IPS-NIHi11 (cell line): ENCODE measurements at regions not wholly inside any gene's neighbourhood (a gene's known extent, or its start where the extent isn't known, plus 50 kb on each side); places are given as distances from the start of the nearest gene placed in this dataset.
"Not testable (repeated sequence)": the region's sequence is repeated elsewhere in the genome, so short reads cannot be mapped to it uniquely, and the experiment has no call there.

Experiments used
- DNase-seq: peaks from one replicate; pipeline ENCODE4 v3.0.0; 2012; ENCODE audit warnings: mixed read lengths, low spot score

DNA sequence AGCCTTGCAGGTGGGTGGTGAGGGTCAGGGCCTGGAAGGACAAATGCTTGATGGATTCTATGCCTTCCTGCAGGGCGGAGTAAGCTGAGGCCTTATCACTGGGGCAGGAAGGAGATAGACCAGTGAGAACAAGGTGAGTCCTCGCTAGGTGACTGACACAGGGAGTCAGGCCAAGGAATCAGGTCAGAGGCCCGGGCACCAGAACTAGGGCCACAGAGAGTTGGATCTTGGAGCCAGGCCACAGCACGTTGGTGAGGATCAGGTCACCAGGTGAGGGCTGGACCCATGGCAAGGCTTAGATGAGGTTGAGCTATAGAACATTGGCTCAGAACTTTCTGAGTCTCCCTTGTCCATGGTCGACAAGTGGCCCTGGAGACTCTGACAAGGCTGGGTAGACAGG is 328.2 kb downstream of the FOXO1 start:
- no peak for DNase-seq

DNA sequence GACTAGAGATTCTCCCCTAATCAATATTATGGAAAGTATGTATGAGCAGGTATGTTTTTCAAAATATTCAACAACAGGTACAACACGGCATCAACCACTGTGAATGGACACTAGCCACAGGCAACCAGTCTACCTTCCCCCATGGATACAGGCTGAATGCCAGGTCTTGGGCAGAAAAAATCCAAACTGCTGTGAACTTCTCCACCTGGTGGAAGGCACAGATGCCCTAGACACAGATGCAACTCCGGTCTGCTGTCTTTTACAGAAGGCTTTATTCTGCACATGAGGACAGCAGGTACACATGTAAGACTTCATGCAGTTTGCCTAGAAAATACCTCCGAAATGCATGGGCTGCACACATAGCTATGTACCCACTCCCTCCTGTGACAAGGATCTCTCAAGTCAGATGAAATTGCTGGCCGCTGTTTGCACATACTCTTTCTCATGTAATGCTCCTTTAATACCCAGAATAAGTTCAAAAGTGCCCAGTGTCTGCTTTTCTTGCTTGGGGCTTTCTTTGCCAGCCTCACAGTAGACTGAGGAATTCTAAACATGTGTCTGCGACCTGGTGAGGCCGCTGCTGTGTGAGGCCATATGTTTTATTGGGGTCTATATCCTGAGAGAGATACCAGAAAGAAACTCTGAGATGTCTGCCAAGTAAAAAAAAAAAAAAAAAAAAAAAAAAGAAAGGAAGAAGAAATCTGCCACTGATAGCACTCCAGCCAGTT is 325.9 kb downstream of the FOXO1 start:
- no peak for DNase-seq

DNA sequence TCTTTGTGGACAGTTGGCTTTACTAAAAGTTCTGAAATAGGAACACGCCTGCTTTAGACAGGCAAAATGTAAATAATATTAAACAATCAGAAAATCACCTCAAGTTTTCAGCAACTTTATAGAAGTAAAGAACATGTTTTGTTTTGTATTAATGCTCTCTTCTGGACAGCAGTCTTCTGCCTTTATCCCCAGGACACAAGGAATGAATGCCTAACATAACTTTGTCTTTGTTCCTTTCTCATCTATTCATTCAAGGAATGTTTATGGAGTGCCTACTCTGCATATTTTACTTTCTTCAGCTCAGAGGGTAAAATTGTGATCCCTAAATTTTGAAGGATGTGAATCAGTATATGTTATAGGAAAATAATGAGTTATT is 325.4 kb downstream of the FOXO1 start:
- DNase-seq, result no peak

DNA sequence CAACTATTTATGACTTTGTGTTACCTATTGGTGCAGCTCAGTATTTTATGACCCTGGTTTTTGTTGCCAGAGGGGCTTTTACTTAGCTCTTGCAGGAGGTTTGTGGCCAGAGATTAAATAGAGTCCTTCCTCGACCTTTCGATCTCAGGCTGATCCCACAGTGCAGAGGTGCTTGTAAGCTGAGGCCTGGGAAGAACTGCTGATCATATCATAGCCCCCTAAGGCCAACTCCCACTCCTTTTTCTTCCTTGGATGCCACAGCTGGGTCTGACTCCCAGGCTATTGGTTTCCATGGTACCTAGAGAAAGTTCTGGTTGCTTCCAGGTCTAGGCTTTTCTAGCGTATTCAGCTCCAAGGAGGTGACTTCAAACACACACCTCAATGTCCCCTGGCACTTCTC is 324.9 kb downstream of the FOXO1 start:
- DNase-seq, result no peak

DNA sequence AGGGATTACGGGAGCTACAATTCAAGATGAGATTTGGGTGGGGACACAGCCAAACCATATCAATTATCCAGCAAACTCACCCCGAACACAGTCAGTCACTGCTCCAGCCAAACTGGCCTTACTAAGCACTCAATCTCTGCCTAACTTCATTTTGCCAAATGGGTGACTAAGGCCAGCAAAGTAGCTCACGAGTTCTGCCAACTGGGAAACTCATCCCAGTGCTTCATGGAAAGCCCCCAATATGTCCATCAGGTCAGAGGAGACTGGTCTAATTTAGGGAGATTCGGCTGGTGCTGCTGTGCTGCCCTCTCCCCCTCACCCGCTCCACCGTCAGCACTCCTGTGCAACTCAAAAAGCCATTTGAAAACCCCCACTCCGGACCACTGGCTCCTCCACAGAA is 324.0 kb downstream of the FOXO1 start:
- no peak for DNase-seq

DNA sequence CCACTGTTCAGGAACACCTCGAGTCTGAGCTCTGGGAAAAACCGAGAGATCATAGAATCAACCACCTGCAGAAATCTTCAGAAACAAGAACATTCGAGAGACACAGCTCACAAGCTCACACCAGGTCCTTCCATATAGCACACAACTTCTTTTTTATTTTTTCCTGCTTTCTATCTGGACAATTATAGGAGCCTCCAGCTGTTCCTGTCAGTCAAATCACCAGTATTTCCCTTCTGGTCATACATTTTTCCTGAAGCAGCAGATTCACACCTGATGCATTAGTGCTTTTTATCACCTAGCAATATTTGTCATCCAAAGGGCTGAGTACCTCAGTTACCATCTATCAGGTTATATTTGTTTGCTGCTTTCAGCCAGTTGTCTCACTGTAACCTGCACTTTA is 323.5 kb downstream of the FOXO1 start:
- DNase-seq, result no peak

DNA sequence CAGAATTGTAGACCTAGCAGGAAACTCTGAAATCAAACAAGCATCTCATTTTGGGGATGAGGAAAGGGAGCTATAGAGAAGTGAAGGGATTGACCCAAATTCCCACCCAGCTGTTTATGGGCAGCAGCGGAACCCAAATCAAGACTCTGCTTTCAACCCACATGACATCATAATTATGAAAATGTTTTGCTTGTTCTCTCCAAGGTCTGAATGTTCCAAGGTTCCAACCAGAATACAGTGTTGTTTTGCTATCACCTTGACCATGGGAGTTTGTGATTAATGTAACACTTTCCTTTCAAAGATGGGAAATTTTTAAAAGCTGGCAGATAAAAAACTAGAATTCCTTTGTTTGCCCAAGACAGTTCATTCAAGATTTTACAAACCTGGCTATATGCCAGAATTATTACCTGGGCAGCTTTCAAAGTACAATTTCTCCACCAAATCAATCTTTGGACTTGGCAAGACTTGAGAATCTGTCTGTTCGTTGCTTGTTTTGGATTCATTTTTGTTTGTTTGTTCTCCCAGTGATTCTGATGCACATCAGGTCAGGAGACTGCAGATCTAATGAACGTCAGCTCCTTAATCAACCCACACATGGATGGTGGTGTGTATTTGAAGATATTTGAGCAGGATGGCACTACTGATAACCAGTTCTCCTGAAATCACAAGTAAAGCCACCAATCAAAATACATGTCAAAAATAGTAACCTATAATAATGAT is 322.7 kb downstream of the FOXO1 start:
- no peak for DNase-seq

DNA sequence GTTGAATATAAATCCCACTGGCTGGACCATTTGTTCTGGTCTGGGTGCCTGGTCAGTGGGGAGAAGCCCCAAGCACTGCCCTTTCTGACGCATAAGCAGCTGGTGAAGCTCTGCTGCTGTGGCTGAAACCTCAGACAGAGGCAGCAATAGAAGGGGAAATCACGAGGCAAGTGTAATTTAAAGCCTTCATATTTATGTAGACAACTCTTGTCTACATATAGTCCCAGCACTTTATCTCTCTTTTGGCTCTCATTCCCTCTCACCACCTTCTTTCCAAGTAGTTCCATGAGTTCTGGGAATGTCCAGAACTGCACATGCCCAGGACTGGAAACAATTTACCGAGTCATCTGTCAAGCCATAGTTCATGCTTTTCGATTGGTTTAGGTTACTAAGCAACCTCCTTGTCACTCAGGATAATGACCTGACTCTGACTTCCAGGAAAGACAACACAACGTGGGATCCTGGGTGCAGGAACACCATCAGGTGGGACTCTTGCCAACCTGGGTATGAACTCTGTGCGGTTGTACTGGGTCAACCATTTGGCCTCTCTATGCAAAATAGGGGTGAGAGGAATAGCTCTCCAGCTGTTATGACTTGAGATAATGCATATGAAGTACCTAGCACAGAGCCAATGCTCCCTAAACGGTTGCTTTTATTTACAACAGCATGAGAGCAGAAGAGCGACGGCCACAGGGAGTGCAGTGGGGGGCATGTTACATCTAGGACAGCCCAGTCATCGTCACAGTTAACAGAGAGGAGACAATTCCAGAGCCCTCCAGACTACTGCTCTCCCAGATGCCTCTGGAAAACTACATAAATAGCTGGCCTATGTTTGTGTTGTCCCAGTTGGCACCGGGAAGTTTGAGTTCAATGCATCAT is 321.9 kb downstream of the FOXO1 start:
- DNase-seq, result no peak

DNA sequence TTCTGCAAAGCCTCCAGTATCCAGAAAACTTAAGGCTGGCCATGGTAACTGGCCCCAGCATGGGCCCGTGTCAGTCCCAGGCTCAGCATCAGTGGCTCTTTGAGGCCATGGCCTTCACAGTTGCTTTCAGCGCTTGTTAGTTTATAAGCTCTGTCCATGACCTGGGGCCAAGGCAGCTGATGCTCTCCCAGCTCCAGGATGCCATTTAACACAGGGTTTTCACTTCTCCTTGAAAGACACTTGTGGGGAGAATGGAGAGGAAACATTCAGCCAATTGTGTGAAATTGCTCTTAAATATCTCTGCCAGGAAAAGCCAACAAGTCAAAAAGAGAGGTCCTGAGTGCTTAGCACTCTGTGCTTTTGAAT is 321.3 kb downstream of the FOXO1 start:
- no peak for DNase-seq

DNA sequence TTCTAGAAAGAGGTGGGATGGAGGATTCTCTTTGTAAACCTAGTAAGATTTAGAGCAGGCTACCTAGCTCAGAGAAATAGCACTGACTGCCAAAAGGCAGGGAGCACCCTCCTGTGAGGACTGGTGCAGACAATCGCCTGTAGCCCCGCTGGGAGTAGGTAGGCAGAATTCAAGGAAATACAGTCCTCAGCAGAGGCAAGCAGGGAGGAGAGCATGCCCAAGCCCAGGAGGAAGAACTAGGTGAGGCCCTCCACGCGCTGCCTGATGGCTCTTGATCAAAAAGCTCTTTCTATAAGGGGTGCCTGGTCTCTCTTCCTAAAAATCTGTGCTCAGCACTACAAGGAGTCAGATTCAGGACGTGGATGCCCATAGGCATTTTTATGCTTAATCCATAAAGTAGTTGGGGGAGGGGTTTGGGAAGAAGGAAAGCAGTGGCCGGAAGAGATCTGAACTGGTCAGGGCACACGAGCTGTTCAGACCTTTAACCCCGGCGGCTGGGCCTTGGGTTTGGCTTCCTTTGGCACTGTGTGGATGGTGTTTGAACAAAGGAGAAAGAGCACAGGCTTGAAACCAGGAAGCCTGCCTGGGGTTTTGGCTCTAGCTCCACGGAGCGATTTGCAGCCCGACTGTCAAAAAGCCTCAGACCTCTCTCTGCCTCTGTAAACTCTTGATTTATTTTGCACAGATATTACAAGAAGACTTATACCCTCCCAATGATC is 320.6 kb downstream of the FOXO1 start:
- no peak for DNase-seq

DNA sequence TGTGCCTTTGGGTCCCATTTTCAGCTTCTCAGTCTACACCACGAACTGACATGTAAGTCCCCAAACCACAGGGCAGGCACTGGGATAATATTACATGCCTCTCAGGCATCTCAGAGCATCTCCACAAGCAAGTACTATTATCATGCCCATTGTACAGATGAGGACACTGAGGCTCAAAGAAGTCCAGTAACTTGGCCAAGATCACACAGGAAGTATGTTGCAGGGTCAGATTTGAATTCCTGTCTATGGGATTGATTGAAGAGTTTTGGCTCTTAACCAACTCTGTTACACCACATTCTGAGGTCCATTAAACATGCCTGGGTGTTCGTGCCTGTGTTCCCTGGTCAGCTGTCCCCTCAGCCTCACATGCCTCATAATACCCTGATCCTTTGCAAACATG is 319.8 kb downstream of the FOXO1 start:
- no peak for DNase-seq

DNA sequence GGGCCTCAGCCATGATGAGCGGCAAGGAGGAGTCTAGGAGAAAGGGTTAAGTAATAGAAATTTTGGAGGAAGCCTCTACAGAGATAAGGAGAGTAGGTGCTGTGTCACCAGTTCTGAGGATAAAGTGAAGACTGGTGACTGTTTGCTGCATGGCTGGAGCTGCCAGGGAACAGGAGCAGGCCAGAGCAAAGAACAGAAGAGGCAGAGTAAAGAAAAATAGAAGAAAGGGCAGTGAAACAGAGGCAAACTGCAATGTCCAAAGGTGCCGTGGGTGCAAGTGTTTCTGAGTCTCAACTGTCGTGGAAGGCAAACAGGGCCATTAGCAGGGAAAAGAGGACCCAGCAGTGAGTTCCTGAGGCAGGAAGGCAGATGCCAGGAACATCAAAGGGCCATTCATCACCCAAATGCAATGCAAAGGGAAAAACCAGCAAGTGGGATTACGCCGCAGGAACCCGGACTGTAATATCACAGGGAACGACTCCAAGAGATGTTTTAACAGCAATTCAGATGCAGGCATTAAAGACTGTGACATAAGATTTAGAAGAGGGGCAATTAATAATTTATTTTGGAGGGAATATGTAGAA is 318.3 kb downstream of the FOXO1 start:
- DNase-seq, result no peak

DNA sequence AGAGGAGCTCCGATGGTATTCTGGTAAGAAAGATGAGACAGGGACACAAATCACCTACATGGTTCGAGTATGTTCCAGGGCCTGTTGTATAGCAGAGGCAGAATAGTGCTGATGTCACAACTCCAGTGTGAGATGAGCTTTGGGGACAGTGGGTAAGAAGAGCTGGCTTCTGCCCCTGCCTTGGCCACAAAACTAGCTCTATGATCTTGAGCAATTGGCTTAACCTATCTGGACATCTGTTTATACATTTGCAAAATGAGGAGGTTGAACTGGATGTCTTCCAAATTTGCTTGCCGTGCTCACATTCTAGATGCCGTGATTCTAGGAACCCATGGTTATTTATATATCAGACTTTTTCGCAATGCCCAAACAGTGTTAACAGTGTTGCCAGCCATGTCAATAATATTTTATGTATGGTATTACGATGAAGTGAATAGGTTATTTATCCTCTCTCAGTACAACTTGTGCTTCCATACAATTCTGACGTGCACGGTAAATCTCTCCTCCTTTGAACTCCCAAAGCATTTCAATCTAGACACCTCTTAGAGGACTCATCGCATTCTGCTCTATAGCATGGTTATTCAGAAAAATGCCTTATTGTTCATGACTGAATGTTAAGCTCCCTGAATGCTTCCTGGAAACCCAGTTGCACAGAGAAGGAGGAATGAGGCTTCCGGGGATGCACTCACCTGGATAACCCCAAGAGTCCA is 316.0 kb downstream of the FOXO1 start:
- no peak for DNase-seq

DNA sequence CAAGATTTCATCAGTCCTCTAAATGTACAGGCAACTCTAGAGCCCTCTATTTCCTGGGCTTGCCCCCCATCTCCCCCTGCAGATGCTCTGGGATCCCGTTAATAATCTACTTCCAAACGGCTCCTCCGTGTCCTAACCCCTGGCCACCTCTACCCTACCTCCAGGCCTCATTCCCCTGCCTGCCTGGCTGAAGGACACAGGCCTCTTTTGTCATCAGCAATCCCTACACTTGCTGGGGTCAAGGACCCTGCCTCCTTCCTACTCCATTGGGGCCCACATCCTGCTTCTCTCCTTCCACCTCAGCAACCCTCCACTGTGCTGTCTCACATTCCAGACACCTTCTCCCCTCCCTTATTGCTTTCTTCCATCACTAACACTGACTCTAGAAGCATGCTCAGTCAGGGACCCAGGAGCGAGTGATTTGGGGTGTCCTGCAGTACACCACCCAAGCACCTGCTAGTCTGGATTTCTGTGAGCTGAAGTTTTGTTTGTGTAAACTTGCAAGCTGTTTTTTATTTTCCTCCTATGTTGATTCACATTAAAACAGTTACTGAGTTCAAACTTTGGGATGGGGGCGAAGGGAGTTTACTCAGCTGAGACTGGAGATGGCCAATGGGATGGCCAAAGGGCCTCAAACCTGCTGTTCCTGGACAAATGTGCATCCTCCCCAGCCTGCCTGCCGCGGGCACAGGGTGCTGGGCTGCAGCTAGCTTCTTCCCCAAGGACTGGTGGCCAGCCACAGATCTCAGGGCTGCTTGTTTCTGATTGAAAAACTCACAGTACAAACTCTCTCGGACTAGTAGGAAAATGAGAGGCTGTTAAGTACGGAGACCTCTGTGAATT is 314.7 kb downstream of the FOXO1 start:
- no peak for DNase-seq

DNA sequence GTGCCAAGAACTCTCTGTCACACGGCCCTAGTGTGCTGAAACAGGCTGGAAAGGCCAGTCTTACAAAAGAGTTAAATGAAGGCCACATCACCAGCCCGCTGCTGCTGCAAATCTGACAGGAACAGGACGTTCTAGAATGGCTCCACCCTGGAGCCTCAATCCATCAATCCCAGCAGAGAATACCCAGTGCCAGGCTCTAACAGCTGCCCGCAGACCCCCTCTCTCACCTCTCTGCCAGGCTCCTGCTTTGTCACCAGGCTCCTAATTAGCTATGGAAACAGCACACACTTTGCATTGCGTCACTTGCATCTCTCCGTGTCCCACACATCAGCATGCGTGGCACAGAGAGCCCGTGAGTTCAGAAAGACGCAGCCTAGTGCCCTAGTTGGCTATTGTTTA is 314.1 kb downstream of the FOXO1 start:
- no peak for DNase-seq

DNA sequence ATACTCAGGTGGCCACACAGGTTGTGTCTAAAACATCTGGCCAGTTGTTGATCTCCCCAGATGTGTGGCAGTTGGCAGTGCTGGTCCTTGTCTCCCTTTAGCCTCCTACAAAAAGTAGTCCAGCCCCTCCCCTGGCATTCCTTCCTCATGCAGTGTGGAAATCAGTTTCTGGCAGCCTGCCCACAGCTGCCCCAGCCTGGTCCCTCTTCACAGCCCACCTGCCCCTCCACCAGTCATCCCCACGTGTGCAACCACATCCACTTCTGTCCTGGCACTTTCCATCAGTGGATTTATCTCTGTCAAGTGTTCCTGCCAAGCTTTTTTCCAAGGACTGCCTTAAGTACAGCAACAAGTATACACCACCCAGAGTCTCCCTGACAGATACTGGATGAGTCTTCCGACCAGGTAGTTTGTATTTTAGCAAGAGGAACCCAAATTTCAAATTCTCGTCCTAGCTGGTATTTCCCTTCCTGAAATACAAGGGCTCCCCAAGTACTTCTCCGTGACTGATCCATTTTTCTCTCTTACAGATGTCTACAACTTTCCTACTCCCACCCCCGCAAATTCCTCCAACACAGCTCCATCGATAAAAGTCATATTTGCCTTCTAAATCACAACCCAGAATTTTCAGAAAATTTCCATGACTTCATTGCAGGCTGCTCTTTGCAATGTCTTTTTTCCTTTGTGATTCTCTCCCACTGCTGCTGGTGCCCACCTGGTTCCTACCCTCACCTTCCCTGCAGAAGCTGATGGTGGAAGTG is 313.5 kb downstream of the FOXO1 start:
- DNase-seq, result no peak

DNA sequence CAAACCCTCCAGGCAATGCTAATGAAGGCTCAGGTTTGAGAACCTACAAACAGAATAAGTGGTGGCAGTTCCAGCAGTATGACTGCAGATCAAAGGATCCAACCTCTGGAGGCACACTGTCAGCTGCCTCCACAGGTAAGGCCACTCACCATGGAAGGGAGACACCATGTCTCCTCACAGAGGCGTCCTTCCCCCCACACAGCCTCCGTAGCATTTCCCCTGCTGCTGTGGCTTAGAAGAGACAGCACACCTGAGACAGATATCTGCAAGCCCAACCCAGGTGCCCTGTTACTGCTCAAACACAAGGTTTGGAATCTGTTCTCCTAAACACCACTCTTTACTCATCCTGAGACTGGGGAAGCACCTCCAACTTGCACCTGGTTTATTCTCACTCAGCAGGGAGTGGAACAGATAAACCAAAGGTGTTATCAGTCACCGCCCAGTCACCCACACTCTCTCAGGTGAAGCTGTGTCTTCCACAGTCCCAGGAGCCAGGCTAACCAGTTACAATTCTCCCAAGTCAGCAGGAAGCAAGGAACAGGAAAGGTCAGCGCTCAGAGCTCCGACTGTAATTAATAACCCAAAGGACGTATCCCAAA is 311.2 kb downstream of the FOXO1 start:
- no peak for DNase-seq

DNA sequence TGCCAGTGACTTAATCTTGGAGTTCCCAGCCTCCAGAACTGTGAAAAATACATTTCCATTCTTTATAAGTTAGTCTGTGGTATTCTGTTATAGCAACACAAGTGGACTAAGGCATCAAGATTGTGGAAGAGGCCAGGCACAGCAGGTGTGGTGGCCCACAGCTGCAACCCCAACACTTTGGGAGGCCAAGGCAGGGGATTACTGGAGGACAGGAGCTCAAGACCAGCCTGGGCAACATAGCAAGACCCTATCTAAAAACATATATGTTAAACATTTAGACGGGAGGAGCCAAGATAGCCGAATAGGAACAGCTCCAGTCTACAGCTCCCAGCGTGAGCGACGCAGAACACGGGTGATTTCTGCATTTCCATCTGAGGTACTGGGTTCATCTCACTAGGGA is 310.4 kb downstream of the FOXO1 start:
- no peak for DNase-seq

DNA sequence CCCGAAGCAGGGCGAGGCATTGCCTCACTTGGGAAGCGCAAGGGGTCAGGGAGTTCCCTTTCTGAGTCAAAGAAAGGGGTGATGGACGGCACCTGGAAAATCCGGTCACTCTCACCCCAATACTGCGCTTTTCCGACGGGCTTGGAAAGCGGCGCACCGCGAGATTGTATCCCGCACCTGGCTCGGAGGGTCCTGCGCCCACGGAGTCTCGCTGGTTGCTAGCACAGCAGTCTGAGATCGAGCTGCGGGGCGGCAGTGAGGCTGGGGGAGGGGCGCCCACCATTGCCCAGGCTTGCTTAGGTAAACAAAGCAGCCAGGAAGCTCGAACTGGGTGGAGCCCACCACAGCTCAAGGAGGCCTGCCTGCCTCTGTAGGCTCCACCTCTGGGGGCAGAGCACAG is 310.0 kb downstream of the FOXO1 start:
- DNase-seq, result not testable (repeated sequence)
